ENCODE measurements at regions not wholly inside any gene's neighbourhood (a gene's known extent, or its start where the extent isn't known, plus 50 kb on each side); places are given as distances from the start of the nearest gene placed in this dataset.

GRCh38 chr12:89217472-89217871, 134.8 kb downstream of the DUSP6 start:
- Histone ChIP-seq H3K9ac (ENCODE audit: low read length) (no peak overlapping the region), H3K79me2 (replicated peaks; ENCODE audit: insufficient read depth, low read length) (no peaks in the 10 kb centered on the region), H3K4me2 (ENCODE audit: low read length) (no peak overlapping the region), H4K20me1 (ENCODE audit: insufficient read depth) (no peaks in the 10 kb centered on the region), H3K9me2 (ENCODE audit: insufficient read depth, low read length) (no peaks in the 10 kb centered on the region), H3K36me3 (ENCODE audit: insufficient read depth, low read length) (no peaks in the 10 kb centered on the region), H2AFZ (ENCODE audit: low read depth, low read length) (no peak overlapping the region), H3K4me3 (ENCODE audit: low read length) (no peak overlapping the region), H3K9me3 (ENCODE audit: low read length) (no peaks in the 10 kb centered on the region), H3K27ac (ENCODE audit: low read length) (no peak overlapping the region), H3F3A (ENCODE audit: insufficient read depth, low read length, poor library complexity, severe bottlenecking) (no peaks in the 10 kb centered on the region), H3K27me3 (ENCODE audit: insufficient read depth, low read depth, low read length) (no peaks in the 10 kb centered on the region)
- TF ChIP-seq CTCF (IDR thresholded peaks at IDR 0.05; ENCODE audit: poor library complexity, severe bottlenecking) (no peak), SMC3 (conservative IDR thresholded peaks at IDR 0.05; ENCODE audit: poor library complexity) (no peak), MXI1 (conservative IDR thresholded peaks at IDR 0.05; ENCODE audit: poor library complexity, severe bottlenecking) (no peak), RAD21 (conservative IDR thresholded peaks at IDR 0.05) (no peak), TAF1 (IDR thresholded peaks at IDR 0.05; ENCODE audit: low read depth) (no peak), EZH2 (IDR thresholded peaks at IDR 0.05; ENCODE audit: borderline replicate concordance, insufficient read depth, low read length, poor library complexity, severe bottlenecking) (no peak), REST (IDR thresholded peaks at IDR 0.05; ENCODE audit: borderline replicate concordance) (no peak), EP300 (conservative IDR thresholded peaks at IDR 0.05; ENCODE audit: poor library complexity, severe bottlenecking) (no peak), POLR2AphosphoS5 (IDR thresholded peaks at IDR 0.05) (no peak)

GRCh38 chr12:89216211-89216952, 135.9 kb downstream of the DUSP6 start:
- no peak overlapping the region for H2AFZ ChIP-seq (ENCODE audit: low read depth, low read length)
- H3K9me2 ChIP-seq (ENCODE audit: insufficient read depth, low read length), result no peaks in the 10 kb centered on the region
- no peaks in the 10 kb centered on the region for H4K20me1 ChIP-seq (ENCODE audit: insufficient read depth)
- no peaks in the 10 kb centered on the region for H3K79me2 ChIP-seq (replicated peaks; ENCODE audit: insufficient read depth, low read length)
- no peak for TF ChIP-seq TAF1 (IDR thresholded peaks at IDR 0.05; ENCODE audit: low read depth)
- TF ChIP-seq SMC3 (conservative IDR thresholded peaks at IDR 0.05; ENCODE audit: poor library complexity), result no peak
- no peak for TF ChIP-seq POLR2AphosphoS5 (IDR thresholded peaks at IDR 0.05)
- no peak for TF ChIP-seq RAD21 (conservative IDR thresholded peaks at IDR 0.05)
- TF ChIP-seq CTCF (IDR thresholded peaks at IDR 0.05; ENCODE audit: poor library complexity, severe bottlenecking), result no peak
- no peak for TF ChIP-seq EZH2 (IDR thresholded peaks at IDR 0.05; ENCODE audit: borderline replicate concordance, insufficient read depth, low read length, poor library complexity, severe bottlenecking)
- no peak for TF ChIP-seq EP300 (conservative IDR thresholded peaks at IDR 0.05; ENCODE audit: poor library complexity, severe bottlenecking)
- TF ChIP-seq REST (IDR thresholded peaks at IDR 0.05; ENCODE audit: borderline replicate concordance), result no peak
- TF ChIP-seq MXI1 (conservative IDR thresholded peaks at IDR 0.05; ENCODE audit: poor library complexity, severe bottlenecking), result no peak
- H3K27ac ChIP-seq (ENCODE audit: low read length), result no peak overlapping the region
- H3K9ac ChIP-seq (ENCODE audit: low read length), result no peak overlapping the region
- H3K4me2 ChIP-seq (ENCODE audit: low read length), result no peak overlapping the region
- no peaks in the 10 kb centered on the region for H3K9me3 ChIP-seq (ENCODE audit: low read length)
- no peaks in the 10 kb centered on the region for H3F3A ChIP-seq (ENCODE audit: insufficient read depth, low read length, poor library complexity, severe bottlenecking)
- no peaks in the 10 kb centered on the region for H3K36me3 ChIP-seq (ENCODE audit: insufficient read depth, low read length)
- no peak overlapping the region for H3K4me3 ChIP-seq (ENCODE audit: low read length)
- H3K27me3 ChIP-seq (ENCODE audit: insufficient read depth, low read depth, low read length), result no peaks in the 10 kb centered on the region
